NK-92 treated with Interleukin-12 subunit alpha and Interleukin-12 subunit beta, amount 100 ng/mL, for 24 hours (cell line): ENCODE measurements at regions not wholly inside any gene's neighbourhood (a gene's known extent, or its start where the extent isn't known, plus 50 kb on each side); places are given as distances from the start of the nearest gene placed in this dataset.

ENCODE experiments used
- DNase-seq: peaks from one replicate; lab custom pipeline; 2025; lab: John Stamatoyannopoulos, UW

- no peak for DNase-seq
Observed at GRCh38 chr2:4255491-4255890, 552.1 kb downstream of the DCDC2C start.

- no peak for DNase-seq
Observed at GRCh38 chr2:4256351-4256750, 553.0 kb downstream of the DCDC2C start.

- DNase-seq: no peak
Observed at GRCh38 chr2:4258563-4258962, 555.2 kb downstream of the DCDC2C start.

- DNase-seq: no peak
Observed at GRCh38 chr2:4265936-4266335, 562.6 kb downstream of the DCDC2C start.

GRCh38 chr2:4269885-4270284 is 566.5 kb downstream of the DCDC2C start:
- DNase-seq: no peak

GRCh38 chr2:4272261-4272858 is 569.0 kb downstream of the DCDC2C start:
- DNase-seq: no peak

- DNase-seq: no peak
Observed at GRCh38 chr2:4278392-4278791, 575.0 kb downstream of the DCDC2C start.

GRCh38 chr2:4279431-4279830 is 576.1 kb downstream of the DCDC2C start:
- DNase-seq: no peak

GRCh38 chr2:4291430-4291829 is 588.1 kb downstream of the DCDC2C start:
- DNase-seq: no peak

GRCh38 chr2:4295680-4296079 is 592.3 kb downstream of the DCDC2C start:
- DNase-seq: no peak

- DNase-seq: no peak
Observed at GRCh38 chr2:4300616-4301015, 597.2 kb downstream of the DCDC2C start.

GRCh38 chr2:4324531-4324930 is 621.2 kb downstream of the DCDC2C start:
- no peak for DNase-seq

- no peak for DNase-seq
Observed at GRCh38 chr2:4336864-4337263, 633.5 kb downstream of the DCDC2C start.

- no peak for DNase-seq
Observed at GRCh38 chr2:4338345-4338744, 635.0 kb downstream of the DCDC2C start.

- no peak for DNase-seq
Observed at GRCh38 chr2:4340536-4340935, 637.2 kb downstream of the DCDC2C start.

GRCh38 chr2:4346628-4347027 is 643.3 kb downstream of the DCDC2C start:
- DNase-seq: no peak

GRCh38 chr2:4353668-4354067 is 650.3 kb downstream of the DCDC2C start:
- DNase-seq: no peak

GRCh38 chr2:4354164-4354563 is 650.8 kb downstream of the DCDC2C start:
- no peak for DNase-seq

GRCh38 chr2:4354678-4355077 is 651.3 kb downstream of the DCDC2C start:
- DNase-seq: no peak

- DNase-seq: no peak
Observed at GRCh38 chr2:4356109-4356508, 652.7 kb downstream of the DCDC2C start.

- DNase-seq: no peak
Observed at GRCh38 chr2:4356541-4356940, 653.2 kb downstream of the DCDC2C start.

GRCh38 chr2:4357121-4357520 is 653.7 kb downstream of the DCDC2C start:
- DNase-seq: no peak

GRCh38 chr2:4358837-4359236 is 655.5 kb downstream of the DCDC2C start:
- no peak for DNase-seq

GRCh38 chr2:4368907-4369306 is 665.5 kb downstream of the DCDC2C start:
- no peak for DNase-seq
